CD4-positive, alpha-beta T cell treated with Interleukin-6 for 4 hours (primary cell): ENCODE measurements at regions not wholly inside any gene's neighbourhood (a gene's known extent, or its start where the extent isn't known, plus 50 kb on each side); places are given as distances from the start of the nearest gene placed in this dataset.
"Not testable (repeated sequence)": the region's sequence is repeated elsewhere in the genome, so short reads cannot be mapped to it uniquely, and the experiment has no call there.

ENCODE experiments used
- DNase-seq: peaks from one replicate; pipeline ENCODE4 v3.0.0-alpha.2; 2020; ENCODE audit warnings: mixed read lengths

DNA sequence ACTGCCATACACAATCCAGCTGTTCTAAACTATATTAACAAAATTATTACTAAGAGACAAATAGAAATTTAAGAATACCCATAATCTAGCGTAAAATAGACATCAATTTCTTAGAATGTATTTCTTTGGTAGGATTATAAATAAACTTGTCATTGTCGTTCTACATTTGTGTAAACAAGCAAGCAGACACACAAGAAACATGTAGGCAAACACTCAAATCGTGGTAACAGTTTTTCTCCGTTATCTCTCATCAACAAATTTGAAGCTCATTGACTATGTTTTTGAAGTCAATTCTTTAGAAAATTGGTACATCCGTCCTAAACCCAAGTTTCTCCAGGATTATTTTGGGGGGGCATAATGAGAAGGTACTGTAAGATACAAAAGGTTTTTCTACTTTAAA, 832.2 kb downstream of the DTWD2 start:
- no peak for DNase-seq

DNA sequence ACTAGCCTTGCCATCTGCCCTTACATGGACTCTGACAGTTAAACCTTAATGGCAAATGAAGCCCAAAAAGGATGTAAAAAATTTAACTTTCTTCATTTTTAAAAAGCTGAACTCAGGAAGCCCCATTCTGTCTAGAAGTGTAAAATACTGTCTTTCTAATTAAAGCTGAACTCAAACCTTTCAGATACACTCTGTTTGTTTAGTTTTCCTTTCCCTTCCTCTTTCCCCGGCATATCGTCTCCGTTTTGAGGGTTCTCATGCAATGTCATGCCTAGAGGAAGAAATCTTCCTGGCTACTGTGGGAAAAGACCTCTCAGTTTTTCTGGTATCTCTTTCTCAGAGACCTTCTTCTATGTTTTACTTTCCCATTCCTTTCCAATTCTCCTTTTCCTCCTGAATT, 841.5 kb downstream of the DTWD2 start:
- DNase-seq = no peak

DNA sequence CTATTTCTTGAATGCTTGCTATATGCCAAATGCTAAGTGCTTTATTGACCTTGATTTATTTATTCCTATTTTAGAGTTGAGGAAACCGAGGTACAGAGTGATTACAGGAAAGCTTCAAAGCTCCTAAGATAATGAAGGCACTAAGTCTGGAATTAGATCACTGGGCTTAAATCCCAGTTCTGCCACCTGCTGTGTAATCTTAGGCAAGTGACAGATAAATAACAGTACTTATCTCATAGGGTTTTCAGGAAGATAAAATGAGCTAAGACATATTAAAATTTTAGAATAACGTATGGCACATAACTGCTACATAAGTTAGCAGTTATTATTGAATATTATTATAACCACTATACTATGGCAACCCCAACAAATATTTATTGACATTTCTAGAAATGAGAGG, 843.8 kb downstream of the DTWD2 start:
- DNase-seq = no peak

DNA sequence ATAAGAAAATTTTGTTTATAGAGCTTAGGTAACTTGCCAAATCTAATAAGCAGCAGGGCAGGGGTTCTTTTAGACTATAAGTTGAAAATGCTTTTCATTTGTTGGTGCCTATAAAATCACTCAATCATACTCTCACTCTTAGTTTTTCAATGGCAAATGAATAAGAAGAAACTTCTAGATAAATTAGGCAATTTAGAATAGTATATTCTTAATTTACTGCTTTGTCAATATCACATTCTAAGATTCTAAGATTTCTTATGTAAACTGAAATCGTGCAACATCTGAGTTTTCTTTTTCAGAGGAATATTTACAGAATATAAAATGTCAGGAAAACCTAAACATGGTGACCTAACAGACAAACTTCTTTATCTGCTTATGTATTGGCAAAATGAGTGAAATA, 849.0 kb downstream of the DTWD2 start:
- no peak for DNase-seq

DNA sequence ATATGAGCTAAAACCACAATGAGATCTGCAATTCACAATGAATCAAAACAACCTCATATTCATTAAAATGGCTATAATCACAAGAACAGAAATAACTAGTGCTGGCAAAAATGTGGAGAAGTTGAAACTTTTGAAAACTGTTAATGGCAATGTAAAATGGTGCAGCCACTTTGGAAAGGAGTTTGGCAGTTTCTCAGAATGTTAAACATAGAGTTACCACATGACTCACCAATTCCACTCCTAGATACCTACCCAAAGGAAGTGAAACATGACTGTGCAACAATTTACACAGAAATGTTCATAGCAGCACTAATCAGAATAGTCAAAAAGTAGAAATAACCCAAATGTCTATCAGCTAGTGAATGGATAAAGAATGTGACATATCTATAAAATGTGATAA, 862.2 kb downstream of the DTWD2 start:
- no peak for DNase-seq

DNA sequence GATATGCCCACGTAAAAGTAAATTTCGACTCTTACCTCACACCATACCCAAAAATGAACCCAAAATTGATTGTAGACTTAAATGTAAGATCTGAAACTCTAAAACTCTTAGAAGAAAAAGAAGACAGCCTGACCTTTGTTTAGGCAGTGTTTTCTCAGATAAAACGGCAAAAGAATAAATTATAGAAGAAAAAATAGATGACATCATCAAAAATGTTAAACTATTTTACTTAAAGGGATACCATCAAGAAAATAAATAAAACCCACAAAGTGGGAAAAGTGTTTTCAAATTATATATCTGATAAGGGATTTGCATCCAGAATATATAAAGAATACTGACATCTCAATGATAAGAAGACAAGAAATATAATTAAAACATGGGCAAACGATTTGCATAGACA, 862.7 kb downstream of the DTWD2 start:
- DNase-seq = no peak

DNA sequence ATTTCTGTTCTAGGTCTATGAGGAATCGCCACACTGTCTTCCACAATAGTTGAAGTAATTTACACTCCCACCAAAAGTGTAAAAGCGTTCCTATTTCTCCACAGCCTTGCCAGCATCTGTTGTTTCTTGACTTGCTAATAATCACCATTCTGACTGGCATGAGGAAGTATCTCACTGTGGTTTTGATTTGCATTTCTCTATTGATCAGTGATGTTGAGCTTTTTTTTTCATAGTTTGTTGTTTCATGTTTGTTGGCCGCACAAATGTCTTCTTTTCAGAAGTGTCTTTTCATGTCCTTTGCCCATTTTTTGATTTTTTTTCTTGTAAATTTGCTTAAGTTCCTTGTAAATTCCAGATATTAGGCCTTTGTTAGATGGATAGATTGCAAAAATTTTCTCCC, 867.1 kb downstream of the DTWD2 start:
- DNase-seq = no peak

DNA sequence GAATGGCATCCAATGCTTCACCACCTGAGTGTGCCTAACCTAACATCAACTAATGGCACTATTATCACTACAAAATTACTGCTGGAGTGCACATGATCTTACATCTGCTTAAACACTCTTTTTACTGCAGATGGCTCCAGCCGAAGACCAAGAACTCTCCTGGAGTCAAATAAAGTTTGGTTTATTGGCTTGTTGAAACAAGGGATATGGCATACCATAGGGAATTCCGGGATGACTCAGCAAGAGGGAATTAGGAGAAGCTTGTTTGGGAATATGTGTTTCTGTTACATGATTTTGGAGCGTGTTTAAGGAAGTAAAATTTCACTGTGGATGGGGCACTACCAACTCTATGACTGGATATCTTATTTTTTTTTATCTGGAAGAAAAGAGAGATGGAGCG, 872.6 kb downstream of the DTWD2 start:
- no peak for DNase-seq

DNA sequence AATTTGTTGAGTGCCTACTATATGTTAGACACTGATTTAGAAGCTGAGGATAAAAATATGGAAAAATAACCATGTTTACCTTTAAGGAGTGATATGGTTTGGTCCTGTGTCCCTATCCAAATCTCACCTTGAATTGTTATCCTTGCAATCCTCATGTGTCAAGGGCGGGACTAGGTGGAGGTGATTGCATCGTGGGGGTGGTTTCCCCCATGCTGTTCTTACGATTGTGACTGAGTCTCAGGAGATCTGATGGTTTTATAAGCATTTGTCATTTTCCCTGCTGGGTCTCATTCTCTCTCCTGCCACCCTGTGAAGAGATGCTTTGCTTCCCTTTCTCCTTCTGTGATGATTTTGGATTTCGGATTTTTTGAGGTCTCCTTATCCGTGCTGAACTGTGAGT, 876.4 kb downstream of the DTWD2 start:
- no peak for DNase-seq

DNA sequence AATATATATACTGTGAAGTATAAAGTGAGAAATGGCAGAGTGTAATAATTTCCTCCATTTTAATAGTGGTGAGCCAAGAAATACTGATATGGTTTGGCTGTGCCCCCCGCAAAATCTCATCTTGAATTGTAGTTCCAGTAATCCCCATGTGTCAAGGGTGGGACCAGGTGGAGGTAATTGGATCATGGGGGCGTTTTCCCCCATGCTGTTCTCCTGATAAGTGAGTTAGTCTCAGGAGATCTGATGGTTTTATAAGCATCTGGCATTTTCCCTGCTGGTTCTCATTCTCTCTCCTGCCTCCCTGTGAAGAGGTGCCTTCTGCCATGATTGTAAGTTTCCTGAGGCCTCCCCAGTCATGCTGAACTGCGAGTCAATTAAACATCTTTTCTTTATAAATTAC, 881.1 kb downstream of the DTWD2 start:
- not testable (repeated sequence) for DNase-seq

DNA sequence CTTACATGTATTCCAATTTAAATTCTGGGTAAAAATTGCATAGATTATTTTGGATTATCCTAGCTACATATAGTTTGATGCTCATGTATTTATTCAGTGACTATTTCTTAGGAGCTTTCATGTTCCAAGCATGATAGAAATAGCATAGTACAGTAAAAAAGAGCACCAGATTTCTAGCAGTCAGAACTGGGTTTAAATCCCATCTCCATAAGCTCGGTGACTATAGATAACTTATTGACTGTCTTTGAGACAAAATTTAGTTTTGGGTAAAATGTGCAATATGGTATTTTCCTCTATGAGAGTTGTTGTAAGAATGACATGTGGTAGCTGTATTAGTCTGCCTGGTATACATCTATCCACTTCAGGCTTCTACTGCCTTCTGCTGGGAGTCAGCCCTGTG, 889.6 kb downstream of the DTWD2 start:
- no peak for DNase-seq

DNA sequence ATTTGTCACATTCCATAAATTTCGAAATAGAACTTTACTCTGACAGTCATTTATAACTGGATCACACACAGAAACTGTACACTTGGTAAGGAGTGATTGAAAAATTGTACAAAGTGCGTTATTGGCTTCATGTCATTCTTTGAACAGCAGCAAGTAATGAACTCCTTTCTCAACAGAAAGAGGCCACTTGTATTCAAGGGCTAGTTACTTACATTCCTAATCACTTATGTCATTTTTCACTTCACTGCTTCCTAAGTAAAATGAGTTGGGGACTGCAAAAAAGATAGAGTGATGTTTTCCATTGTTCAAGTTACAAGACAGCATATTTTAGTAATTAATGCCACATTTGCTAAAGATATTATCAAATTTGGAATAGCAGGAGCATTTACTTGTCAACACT, 893.2 kb downstream of the DTWD2 start:
- DNase-seq = no peak

DNA sequence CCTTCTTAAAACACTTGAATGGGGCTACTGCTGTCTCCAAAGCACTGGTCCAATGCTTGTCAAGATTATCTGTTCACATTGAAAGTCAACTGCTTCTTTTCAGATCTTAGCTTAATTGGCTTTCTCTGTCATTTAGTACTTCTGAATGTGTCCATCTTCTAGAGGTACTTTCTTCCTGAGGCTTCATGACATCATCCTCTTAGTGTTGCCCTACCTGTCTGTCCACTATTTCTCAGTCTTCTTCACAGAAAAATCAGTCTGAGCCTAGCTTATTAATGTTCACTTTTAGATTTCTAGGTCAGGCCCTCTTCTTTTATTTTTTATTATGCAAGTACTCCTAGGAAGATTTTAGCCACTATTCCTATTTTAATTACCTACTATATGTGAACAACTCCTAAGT, 899.9 kb downstream of the DTWD2 start:
- DNase-seq = no peak

DNA sequence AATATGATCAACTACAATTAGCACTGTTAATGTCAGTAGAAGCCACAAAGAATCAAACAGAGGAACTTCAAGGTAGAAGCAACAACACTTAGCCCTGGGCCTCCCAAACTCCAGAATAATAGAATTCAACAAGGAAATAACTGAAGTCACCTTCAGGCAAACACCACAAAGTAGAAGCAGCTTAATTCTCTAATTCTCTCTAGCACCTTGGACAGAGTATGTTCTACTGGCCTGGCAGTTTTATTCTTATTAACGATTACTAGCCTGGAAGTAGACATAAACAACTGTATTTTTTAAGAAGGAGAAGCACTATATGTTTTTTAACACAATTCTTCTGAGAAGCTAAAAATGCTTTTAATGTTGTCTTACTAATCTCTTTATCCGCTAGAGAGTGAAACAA, 911.9 kb downstream of the DTWD2 start:
- DNase-seq = no peak

DNA sequence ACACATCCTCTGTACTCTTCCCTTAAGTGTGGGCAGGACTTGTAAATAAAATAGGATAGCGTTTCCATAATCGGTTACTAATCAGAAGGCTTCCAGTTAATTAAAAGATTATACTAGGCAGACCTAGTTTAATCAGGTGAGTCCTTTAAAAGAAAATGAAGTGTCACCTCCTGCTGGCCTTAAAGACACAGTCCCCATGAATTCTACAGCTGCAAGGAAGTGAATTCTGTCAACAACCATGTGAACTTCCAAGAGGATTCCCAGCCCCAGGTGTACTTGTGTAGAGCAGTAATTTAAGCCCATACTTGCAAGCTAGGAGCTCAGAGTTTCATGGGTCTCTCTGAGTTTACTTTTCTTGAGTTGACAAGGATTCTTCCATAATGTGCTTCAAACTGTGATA, 918.3 kb downstream of the DTWD2 start:
- no peak for DNase-seq

DNA sequence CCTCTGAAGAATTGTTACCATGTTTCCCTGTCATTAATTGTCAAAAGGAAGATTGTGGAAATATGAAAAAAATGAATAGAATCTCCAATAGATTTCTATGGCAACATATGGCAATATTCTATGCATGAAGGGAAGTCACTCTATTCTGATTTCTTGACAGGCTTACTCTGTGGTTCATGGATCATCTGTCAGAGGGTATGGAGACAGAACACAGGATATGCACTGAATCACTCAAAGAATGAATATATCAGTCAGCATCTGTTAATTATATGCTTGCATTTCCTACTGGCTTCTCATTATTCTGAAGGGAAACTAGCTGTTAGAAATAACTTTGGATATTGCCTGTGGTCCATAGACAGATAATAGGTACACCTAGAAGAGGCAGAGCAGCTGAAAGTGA, 918.9 kb downstream of the DTWD2 start:
- no peak for DNase-seq

DNA sequence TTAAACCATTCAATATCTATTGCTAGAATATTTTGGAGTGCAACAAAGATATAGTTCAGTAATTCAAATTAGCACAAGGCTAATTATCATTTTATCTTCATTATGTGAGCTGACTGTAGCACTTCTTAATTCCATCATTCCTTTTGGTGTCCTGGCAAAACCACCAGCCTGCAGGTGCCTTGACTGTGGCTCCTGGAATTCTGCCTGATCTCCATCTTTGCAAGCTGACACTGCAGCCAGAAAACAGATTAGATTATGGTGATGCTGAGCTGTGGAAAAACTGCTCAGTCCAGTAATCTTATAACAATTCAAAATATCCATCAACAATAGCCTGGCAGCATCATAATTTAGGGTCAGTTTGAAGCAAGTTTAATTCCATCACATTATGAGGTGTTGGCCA, 919.5 kb downstream of the DTWD2 start:
- no peak for DNase-seq

DNA sequence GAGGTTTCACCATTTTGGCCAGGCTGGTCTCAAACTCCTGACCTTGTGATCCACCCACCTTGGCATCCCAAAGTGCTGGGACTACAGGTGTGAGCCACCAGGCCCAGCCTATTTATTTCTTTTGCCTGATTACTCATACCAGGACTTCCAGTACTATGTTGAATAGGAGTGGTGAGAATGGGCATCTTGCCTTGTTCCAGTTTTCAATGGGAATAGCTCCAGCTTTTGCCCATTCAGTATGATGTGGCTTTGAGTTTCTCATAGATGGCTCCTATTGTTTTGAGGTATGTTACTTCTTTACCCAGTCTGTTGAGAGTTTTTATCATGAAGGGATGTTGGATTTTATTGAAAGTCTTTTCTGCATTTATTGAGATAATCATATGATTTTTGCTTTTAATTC, 924.5 kb downstream of the DTWD2 start:
- not testable (repeated sequence) for DNase-seq

DNA sequence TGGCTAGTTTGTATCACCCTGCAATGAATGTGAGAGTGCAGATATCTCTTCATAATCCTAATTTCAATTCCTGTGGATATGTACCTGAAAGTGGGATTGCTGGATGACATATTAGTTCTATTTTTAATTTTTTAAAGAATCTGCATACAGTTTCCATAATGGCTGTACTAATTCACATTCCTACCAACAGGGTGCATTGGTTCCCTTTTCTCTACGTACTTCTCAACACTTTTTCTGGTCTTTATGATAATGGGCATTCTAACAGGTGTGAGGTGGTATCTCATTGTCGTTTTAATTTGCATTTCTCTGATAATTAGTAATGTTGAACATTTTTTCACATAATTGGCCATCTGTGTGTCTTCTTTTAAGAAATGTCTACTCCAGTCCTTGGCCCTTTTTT, 927.5 kb downstream of the DTWD2 start:
- DNase-seq = no peak

DNA sequence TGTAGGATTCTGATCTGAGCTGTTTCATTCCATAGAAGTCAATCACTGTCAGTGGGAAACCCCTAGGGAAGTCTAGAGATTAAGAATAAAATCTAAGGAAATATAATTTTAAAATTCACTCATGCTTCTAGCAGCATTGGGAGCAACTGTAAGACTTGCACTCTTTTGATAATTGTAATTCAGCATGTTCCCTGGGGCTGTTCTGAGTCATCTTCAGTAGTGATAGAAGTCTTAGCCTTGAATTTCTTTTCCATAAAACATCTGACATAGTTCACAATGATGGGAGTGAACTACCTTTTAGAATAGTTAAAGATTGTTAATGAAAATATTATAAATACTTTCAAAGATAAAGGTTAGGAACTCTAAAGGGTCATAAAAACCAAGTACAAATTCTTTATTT, 935.8 kb downstream of the DTWD2 start:
- DNase-seq = no peak

DNA sequence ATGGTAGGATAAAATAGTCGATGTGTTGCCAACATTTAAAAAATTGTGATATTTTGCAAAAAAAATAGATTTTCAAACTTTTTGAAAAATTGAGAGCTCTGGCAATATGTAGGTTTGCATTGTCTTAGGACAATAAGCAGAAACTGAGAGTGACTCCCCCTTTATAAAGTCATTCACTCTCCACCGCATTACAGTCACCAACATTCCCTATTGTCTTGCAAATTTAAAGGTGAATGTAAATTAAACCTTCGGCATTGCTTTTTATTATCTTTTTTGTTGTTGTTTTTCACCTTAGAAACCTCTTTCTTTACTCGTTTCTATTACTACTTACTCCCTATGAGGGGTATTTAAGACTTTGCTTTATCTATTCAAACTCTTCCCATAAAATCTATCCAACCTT, 944.2 kb downstream of the DTWD2 start:
- DNase-seq = no peak

DNA sequence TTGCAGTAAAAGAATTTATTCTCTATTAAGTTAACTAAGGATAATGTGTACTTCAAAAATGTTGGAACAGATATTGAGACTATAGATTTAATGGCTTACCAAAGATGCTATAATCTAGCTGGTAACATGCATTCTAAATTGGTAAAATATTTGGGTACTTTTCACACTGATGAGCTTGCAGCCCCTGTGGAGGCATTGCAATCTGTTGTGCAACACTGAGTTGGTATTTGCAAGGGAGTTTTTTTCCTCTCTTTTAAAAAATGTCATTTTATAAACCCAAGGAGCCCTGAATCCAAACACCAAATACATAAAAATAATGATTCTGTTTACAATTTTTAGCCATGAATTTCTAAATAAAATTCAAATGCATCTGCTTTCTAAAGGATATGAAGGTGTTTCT, 944.8 kb downstream of the DTWD2 start:
- DNase-seq = no peak

DNA sequence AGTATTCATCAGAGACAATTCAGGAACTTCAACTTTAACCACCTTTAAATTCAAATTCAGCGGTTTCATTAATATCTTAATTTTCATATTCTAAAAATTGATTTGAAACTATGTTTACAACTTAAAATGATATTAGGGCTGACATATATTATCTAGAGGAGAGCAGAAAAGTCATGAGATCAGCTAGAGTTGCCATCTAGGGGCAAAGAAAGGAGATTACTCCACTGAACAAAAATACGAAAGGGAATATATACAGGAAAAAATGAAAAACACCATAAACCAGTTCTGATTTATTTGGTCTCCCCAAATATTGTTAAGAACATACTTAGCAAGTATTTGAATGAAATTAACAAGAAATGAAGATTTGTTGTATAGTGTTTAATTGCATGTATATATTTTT, 946.3 kb downstream of the DTWD2 start:
- DNase-seq = no peak

DNA sequence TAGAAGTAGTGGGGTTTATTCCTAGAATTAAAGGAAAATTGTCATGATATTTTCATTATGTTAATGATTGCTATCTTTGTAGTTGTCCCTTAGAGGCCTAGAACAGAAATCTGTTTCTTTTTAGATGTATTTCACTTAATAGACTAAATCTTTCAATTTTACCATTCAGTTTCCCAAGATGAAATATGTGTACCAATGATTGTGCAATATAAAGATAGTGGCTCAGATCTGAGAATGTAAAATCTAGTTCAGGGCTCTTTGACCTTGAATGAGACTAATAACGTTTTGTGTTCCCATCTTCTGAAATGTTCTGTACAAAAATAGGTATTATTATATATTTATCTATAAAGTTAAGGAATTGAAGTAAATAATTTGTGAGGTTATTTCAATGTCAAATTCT, 947.9 kb downstream of the DTWD2 start:
- no peak for DNase-seq

DNA sequence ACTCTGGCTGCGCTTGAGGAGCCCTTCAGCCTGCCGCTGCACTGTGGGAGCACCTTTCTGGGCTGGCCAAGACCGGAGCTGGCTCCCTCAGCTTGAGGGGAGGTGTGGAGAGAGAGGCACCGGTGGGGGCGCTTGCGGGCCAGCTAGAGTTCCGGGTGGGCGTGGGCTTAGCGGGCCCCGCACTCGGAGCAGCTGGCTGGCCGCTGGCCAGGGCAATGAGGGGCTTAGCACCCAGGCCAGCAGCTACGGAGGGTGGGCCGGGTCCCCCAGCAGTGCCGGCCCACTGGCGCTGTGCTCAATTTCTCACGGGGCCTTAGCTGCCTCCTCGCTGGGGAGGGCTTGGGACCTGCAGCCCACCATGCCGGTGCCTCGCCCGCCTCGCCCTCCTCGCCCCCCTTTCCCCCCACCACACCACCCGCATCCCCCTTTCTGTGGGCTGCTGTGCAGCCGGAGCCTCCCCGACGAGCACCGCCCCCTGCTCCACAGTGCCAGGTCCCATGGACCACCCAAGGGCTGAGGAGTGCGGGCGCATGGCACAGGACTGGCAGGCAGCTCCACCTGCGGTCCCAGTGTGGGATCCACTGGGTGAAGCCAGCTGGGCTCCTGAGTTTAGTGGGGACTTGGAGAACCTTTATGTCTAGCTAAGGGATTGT, 954.5 kb downstream of the DTWD2 start:
- peak; percentile 1 for DNase-seq

DNA sequence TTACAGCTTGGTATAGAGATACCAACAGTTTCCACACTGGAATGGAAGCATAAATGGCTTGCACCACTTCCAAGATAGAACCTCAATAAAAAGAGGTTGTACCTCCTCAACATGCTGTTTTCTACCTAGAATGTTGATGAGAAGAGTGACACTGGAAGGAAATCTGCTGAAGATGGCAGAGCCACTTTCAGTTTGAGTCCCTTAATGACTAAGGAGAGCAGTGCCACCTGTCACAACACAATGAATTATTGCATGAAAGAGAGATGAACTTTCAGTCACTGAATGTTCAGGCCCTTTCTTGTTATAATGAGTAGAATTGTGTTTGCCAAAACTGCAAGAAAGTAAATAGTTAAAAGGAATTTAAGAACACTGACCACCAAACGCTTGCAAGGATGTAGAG, 958.5 kb downstream of the DTWD2 start:
- DNase-seq = no peak
